ENCODE measurements at regions not wholly inside any gene's neighbourhood (a gene's known extent, or its start where the extent isn't known, plus 50 kb on each side); places are given as distances from the start of the nearest gene placed in this dataset.

DNA sequence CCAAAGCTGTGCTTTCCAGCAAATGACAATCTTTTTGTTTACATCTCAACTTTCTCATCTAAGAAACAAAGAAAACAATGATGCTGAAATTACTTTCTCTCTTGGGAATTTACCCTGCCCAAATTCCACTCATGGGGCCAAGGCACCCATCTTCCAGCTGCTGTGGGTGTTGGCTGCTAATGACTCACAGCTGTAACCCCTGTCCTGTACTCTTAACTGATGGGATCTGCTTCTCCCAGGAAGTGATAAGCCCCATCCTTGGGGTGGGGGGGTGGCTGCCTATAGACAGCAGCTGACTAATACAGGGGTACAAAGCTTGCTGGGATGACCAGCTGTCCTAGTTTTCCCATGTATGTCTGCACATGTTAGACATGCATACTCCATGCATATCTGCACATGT is 938.6 kb downstream of the C6orf118 start:
- H3K4me3 ChIP-seq = no peak overlapping the region
- H3K9me3 ChIP-seq = no peaks in the 10 kb centered on the region
- no peak overlapping the region for H3K27ac ChIP-seq
- H3K36me3 ChIP-seq = no peaks in the 10 kb centered on the region
- no peaks in the 10 kb centered on the region for H3K4me1 ChIP-seq
- no peaks in the 10 kb centered on the region for H3K27me3 ChIP-seq
- TF ChIP-seq, protein P1, sequence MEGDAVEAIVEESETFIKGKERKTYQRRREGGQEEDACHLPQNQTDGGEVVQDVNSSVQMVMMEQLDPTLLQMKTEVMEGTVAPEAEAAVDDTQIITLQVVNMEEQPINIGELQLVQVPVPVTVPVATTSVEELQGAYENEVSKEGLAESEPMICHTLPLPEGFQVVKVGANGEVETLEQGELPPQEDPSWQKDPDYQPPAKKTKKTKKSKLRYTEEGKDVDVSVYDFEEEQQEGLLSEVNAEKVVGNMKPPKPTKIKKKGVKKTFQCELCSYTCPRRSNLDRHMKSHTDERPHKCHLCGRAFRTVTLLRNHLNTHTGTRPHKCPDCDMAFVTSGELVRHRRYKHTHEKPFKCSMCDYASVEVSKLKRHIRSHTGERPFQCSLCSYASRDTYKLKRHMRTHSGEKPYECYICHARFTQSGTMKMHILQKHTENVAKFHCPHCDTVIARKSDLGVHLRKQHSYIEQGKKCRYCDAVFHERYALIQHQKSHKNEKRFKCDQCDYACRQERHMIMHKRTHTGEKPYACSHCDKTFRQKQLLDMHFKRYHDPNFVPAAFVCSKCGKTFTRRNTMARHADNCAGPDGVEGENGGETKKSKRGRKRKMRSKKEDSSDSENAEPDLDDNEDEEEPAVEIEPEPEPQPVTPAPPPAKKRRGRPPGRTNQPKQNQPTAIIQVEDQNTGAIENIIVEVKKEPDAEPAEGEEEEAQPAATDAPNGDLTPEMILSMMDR (IDR thresholded peaks at IDR 0.05) = no peak
- TF ChIP-seq POLR2A (IDR thresholded peaks at IDR 0.05) = no peak
- no peak for TF ChIP-seq EP300 (IDR thresholded peaks at IDR 0.05)
- no peak for DNase-seq (ENCODE audit: low spot score in 2 of 2)

DNA sequence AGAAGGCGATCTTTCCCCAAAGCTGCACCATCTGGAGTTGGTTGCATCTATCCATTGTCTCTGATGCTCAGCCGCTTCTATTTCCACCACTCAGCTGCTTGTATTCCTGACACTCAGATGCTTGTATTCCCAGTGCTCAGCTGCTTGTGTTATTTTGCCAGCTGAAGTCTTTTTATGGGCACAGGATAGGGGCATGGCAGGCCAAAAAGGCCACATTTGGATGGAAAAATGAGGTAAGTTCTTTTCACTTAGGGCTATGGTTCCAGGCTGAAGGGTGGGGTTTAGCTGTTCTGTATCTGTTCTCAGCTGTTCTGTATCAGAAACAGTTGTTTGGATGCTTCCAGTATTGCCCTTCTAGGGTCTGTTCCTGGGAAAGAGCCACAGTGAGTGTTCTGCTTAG is 944.9 kb downstream of the QKI start:
- no peak for TF ChIP-seq EP300 (IDR thresholded peaks at IDR 0.05)
- TF ChIP-seq POLR2A (IDR thresholded peaks at IDR 0.05) = no peak
- TF ChIP-seq, protein P1 (IDR thresholded peaks at IDR 0.05) = no peak

DNA sequence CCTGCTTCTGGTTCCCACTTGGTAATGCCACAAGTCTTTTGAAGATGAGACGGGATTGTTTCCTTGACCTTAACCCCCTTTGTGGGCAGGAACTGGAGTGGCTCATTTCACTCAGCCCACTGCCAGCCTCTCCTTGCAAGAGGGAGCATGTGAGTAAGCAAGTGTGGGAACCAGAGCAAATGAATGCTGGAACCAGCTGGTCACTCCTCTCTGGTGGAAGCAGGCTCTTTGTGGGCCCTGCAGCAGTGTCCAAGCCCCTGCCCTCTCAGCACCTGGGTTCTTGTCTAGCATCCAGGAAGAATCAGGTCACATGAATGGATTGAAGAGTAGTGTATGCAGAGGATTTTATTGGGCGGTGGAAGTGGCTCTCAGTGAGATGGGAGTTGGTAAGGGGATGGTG is 944.5 kb downstream of the QKI start:
- no peak overlapping the region for H3K4me3 ChIP-seq
- no peak overlapping the region for H3K27ac ChIP-seq
- peaks cover 0 to 36% (median 10%) of the 10 kb centered on the region in 4 donors for H3K9me3 ChIP-seq
- TF ChIP-seq, protein P1 (IDR thresholded peaks at IDR 0.05) = no peak
- no peak for TF ChIP-seq EP300 (IDR thresholded peaks at IDR 0.05)
- TF ChIP-seq POLR2A (IDR thresholded peaks at IDR 0.05) = no peak
- 92 to 95% methylated on average over 2 of the region's 2 CpGs for WGBS, 2 donors
- no peaks in the 10 kb centered on the region for H3K36me3 ChIP-seq
- H3K4me1 ChIP-seq = no peaks in the 10 kb centered on the region
- no peak for DNase-seq (ENCODE audit: low spot score in 2 of 2)
- no peaks in the 10 kb centered on the region for H3K27me3 ChIP-seq

More for the DNA sequence above, 944.9 kb downstream of the QKI start:
- no peaks in the 10 kb centered on the region for H3K36me3 ChIP-seq
- DNase-seq (ENCODE audit: low spot score in 2 of 2) = no peak
- no peaks in the 10 kb centered on the region for H3K4me1 ChIP-seq
- H3K27me3 ChIP-seq = no peaks in the 10 kb centered on the region
- H3K4me3 ChIP-seq = no peak overlapping the region
- H3K27ac ChIP-seq = no peak overlapping the region
- H3K9me3 ChIP-seq = peaks cover 0 to 36% (median 10%) of the 10 kb centered on the region in 4 donors
- 95% methylated on average over 2 of the region's 2 CpGs for WGBS, 2 donors

DNA sequence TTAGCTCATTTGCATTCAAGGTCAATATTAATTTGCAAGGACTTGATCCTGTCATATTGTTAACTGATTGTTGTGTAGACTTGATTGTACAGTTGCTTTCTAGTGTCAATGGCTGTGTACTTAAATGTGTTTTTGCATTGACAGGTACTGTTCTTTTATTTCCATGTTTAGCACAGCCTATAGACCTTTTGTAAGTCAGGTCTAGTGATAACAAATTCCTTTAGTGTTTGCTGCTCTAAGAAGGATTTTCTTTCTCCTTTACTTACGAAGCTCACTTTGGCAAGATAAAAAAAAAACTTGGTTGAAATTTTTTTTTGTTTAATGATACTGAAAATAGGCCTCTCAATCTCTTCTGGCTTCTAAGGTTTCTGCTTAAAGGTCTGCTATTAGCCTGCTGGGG is 942.3 kb downstream of the QKI start:
- Histone ChIP-seq H3K4me3 (no peak overlapping the region), H3K4me1 (no peaks in the 10 kb centered on the region), H3K9me3 (peaks cover 0 to 36% (median 10%) of the 10 kb centered on the region in 4 donors), H3K27ac (no peak overlapping the region), H3K27me3 (no peaks in the 10 kb centered on the region), H3K36me3 (no peaks in the 10 kb centered on the region)
- TF ChIP-seq, protein P1 (IDR thresholded peaks at IDR 0.05) = no peak
- TF ChIP-seq EP300 (IDR thresholded peaks at IDR 0.05) = no peak
- TF ChIP-seq POLR2A (IDR thresholded peaks at IDR 0.05) = no peak
- DNase-seq (ENCODE audit: low spot score in 2 of 2) = no peak
- WGBS, 2 donors = 73 to 81% methylated on average over 1 of the region's 1 CpG

DNA sequence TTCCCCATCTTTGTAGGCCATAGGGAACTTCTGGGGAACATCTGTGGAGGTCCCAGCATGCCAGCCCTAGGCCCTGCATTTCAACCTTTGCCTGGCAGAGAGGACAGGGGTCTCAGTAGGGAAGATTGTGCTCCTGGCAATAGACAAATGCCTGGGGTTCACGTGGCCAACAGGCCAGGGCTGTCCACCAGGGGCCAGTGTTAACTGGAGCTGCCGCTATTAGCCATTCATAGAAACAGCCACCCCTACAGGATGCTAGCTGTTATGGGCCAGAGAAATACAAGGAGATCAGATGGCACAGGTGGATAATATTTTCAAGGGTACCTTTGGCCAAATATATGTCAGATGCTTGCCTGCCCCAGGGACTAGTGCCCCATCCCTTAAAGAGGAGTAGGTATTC is 932.9 kb downstream of the QKI start:
- Histone ChIP-seq H3K27ac (no peak overlapping the region), H3K4me1 (peaks cover 0 to 23% (median 0%) of the 10 kb centered on the region in 4 donors), H3K27me3 (no peaks in the 10 kb centered on the region), H3K36me3 (no peaks in the 10 kb centered on the region), H3K4me3 (no peak overlapping the region), H3K9me3 (no peaks in the 10 kb centered on the region)
- no peak for DNase-seq (ENCODE audit: low spot score in 2 of 2)
- TF ChIP-seq EP300 (IDR thresholded peaks at IDR 0.05) = no peak
- TF ChIP-seq POLR2A (IDR thresholded peaks at IDR 0.05) = no peak
- TF ChIP-seq, protein P1 (IDR thresholded peaks at IDR 0.05) = no peak
- WGBS, 2 donors = 64 to 91% methylated on average over 2 of the region's 2 CpGs

Data from tibial nerve (tissue), 4 donors.